Liver (tissue), 8 donors: ENCODE measurements at regions not wholly inside any gene's neighbourhood (a gene's known extent, or its start where the extent isn't known, plus 50 kb on each side); places are given as distances from the start of the nearest gene placed in this dataset.

Experiments used
- DNase-seq: peaks from one replicate; pipeline ENCODE4 v3.0.0-alpha.2; 2017; ENCODE audit warnings: low spot score
- H3K27ac ChIP-seq, 2 donors: one replicate each; pipeline ENCODE4 v1.7.0; 2013; ENCODE audit warnings: inconsistent platforms in 2 of 2, low read length in 2 of 2, control low read depth in 1 of 2, low read depth in 1 of 2, mild to moderate bottlenecking in 1 of 2
- H3K27me3 ChIP-seq, 4 donors: one replicate each; pipeline versions ENCODE4 v1.6.1 to v1.7.0; 2013; ENCODE audit warnings: low read length in 3 of 4, inconsistent platforms in 1 of 4, mild to moderate bottlenecking in 1 of 4, moderate library complexity in 1 of 4; ENCODE audit not compliant: control insufficient read depth in 4 of 4, insufficient read depth in 4 of 4
- H3K36me3 ChIP-seq, 4 donors: one replicate each; pipeline versions ENCODE4 v1.6.1 to v1.7.0; 2013; ENCODE audit warnings: low read length in 3 of 4, mild to moderate bottlenecking in 3 of 4, low read depth in 1 of 4, moderate library complexity in 1 of 4; ENCODE audit not compliant: control insufficient read depth in 4 of 4, insufficient read depth in 3 of 4
- H3K4me1 ChIP-seq, 4 donors: one replicate each; pipeline versions ENCODE4 v1.6.1 to v1.7.0; 2013; ENCODE audit warnings: low read length in 3 of 4, mild to moderate bottlenecking in 3 of 4, moderate library complexity in 1 of 4; ENCODE audit not compliant: control insufficient read depth in 4 of 4, insufficient read depth in 4 of 4
- H3K4me3 ChIP-seq, 3 donors: one replicate each; pipeline versions ENCODE4 v1.6.1 to v1.7.0; 2013; ENCODE audit warnings: low read length in 3 of 3, control low read depth in 1 of 3, low read depth in 1 of 3, mild to moderate bottlenecking in 1 of 3
- H3K9ac ChIP-seq, 2 donors: one replicate each; pipeline ENCODE4 v1.7.0; 2013; ENCODE audit warnings: low read length in 2 of 2, mild to moderate bottlenecking in 2 of 2, moderate library complexity in 2 of 2, control low read depth in 1 of 2, low read depth in 1 of 2
- H3K9me3 ChIP-seq, 4 donors: one replicate each; pipeline versions ENCODE4 v1.6.1 to v1.7.0; 2013; ENCODE audit warnings: low read length in 3 of 4; ENCODE audit not compliant: control insufficient read depth in 4 of 4
- ATF3 ChIP-seq: IDR thresholded peaks from 2 replicates; pipeline ENCODE4 v1.6.1; 2016; ENCODE audit warnings: antibody characterized with exemption
- CTCF ChIP-seq: fragments of 150-350 bp; IDR thresholded peaks from 2 replicates; pipeline ENCODE4 v1.5.1; 2017; ENCODE audit warnings: improper control_type of control experiment, low read depth, low read length; ENCODE audit not compliant: missing input control
- EGR1 ChIP-seq, 2 donors: IDR thresholded peaks; 2 replicates each; pipeline ENCODE4 v1.6.1; 2016 to 2018; ENCODE audit warnings: antibody characterized with exemption in 2 of 2, low read depth in 2 of 2
- FOXA1 ChIP-seq: IDR thresholded peaks from 2 replicates; pipeline ENCODE4 v1.6.1; 2016; ENCODE audit warnings: antibody characterized with exemption
- FOXA2 ChIP-seq: IDR thresholded peaks from 2 replicates; pipeline ENCODE4 v1.6.1; 2016; ENCODE audit warnings: antibody characterized with exemption
- HNF4A ChIP-seq, 2 donors: conservative IDR thresholded peaks; 2 replicates each; pipeline ENCODE4 v1.6.1; 2016; ENCODE audit warnings: antibody characterized with exemption in 2 of 2, mild to moderate bottlenecking in 2 of 2
- HNF4G ChIP-seq: IDR thresholded peaks from 2 replicates; pipeline ENCODE4 v1.6.1; 2016; ENCODE audit warnings: antibody characterized with exemption
- JUND ChIP-seq, 2 donors: IDR thresholded peaks; 2 replicates each; pipeline ENCODE4 v1.6.1; 2016; ENCODE audit warnings: antibody characterized with exemption in 2 of 2
- MAX ChIP-seq: IDR thresholded peaks from 2 replicates; pipeline ENCODE4 v1.6.1; 2016; ENCODE audit warnings: antibody characterized with exemption
- NR2F2 ChIP-seq: IDR thresholded peaks from 2 replicates; pipeline ENCODE4 v1.6.1; 2016; ENCODE audit warnings: antibody characterized with exemption
- RAD21 ChIP-seq, 2 donors: IDR thresholded peaks; 2 replicates each; pipeline ENCODE4 v1.6.1; 2016; ENCODE audit warnings: antibody characterized with exemption in 2 of 2, mild to moderate bottlenecking in 2 of 2
- REST ChIP-seq: IDR thresholded peaks from 2 replicates; pipeline ENCODE4 v1.6.1; 2016; ENCODE audit warnings: antibody characterized with exemption, mild to moderate bottlenecking
- RXRA ChIP-seq, 2 donors: IDR thresholded peaks; 2 replicates each; pipeline ENCODE4 v1.6.1; 2017 to 2018; ENCODE audit warnings: antibody characterized with exemption in 2 of 2, mild to moderate bottlenecking in 1 of 2
- SP1 ChIP-seq: IDR thresholded peaks from 2 replicates; pipeline ENCODE4 v1.6.1; 2018; ENCODE audit warnings: antibody characterized with exemption, mild to moderate bottlenecking
- YY1 ChIP-seq: IDR thresholded peaks from 2 replicates; pipeline ENCODE4 v1.6.1; 2016; ENCODE audit warnings: antibody characterized with exemption, mild to moderate bottlenecking
- WGBS: extraction: QIAGEN DNeasy Blood & Tissue Kit; methylation state at CpG from one replicate; pipeline ENCODE4 v1.1.7; 2013; 5-methylcytosine and 5-hydroxymethylcytosine counted together
- donor health status: healthy.
- donor health status: healthy.
- donor health status: healthy.
- donor health status: healthy.
- donor health status: healthy.

- Histone ChIP-seq H3K27ac (no peak overlapping the region), H3K36me3 (no peaks in the 10 kb centered on the region), H3K27me3 (no peaks in the 10 kb centered on the region), H3K9ac (no peak overlapping the region), H3K4me1 (peaks cover 0 to 8% (median 3%) of the 10 kb centered on the region in 4 donors), H3K4me3 (no peak overlapping the region), H3K9me3 (no peaks in the 10 kb centered on the region)
- TF ChIP-seq HNF4A (conservative IDR thresholded peaks at IDR 0.05) (no peak), FOXA1 (no peak), FOXA2 (no peak), JUND (IDR thresholded peaks at IDR 0.05) (no peak), ATF3 (no peak)
- DNase-seq, result no peak
- WGBS, result 83% methylated on average over 1 of the region's 1 CpG
Measured at GRCh38 chr2:149741646-149742045, 154.1 kb upstream of the MMADHC start.

GRCh38 chr2:149740490-149740889 is 152.9 kb upstream of the MMADHC start:
- no peak for TF ChIP-seq EGR1 (IDR thresholded peaks at IDR 0.05; ENCODE audit: low read depth in 2 of 2)
- H3K9ac ChIP-seq, result no peak overlapping the region
- no peak overlapping the region for H3K27ac ChIP-seq
- no peaks in the 10 kb centered on the region for H3K36me3 ChIP-seq
- DNase-seq, result no peak
- no peaks in the 10 kb centered on the region for H3K27me3 ChIP-seq
- H3K9me3 ChIP-seq, result no peaks in the 10 kb centered on the region
- H3K4me1 ChIP-seq, result peaks cover 0 to 8% (median 2%) of the 10 kb centered on the region in 4 donors
- H3K4me3 ChIP-seq, result no peak overlapping the region
- WGBS, result 89% methylated on average over 1 of the region's 1 CpG

- no peaks in the 10 kb centered on the region for H3K9me3 ChIP-seq
- H3K27me3 ChIP-seq, result no peaks in the 10 kb centered on the region
- no peak for DNase-seq
- H3K36me3 ChIP-seq, result no peaks in the 10 kb centered on the region
- WGBS, result 95% methylated on average over 4 of the region's 4 CpGs
- no peak overlapping the region for H3K9ac ChIP-seq
- H3K4me3 ChIP-seq, result no peak overlapping the region
- peaks cover 0 to 4% (median 0%) of the 10 kb centered on the region in 4 donors for H3K4me1 ChIP-seq
- TF ChIP-seq RAD21 (IDR thresholded peaks at IDR 0.05), result no peak
- no peak for TF ChIP-seq HNF4G
- no peak for TF ChIP-seq YY1
- no peak for TF ChIP-seq CTCF
- no peak for TF ChIP-seq JUND (IDR thresholded peaks at IDR 0.05)
- TF ChIP-seq NR2F2, result no peak
- no peak for TF ChIP-seq MAX
- H3K27ac ChIP-seq, result no peak overlapping the region
Measured at GRCh38 chr2:149739883-149740265, 152.3 kb upstream of the MMADHC start.

GRCh38 chr2:149739171-149739882 is 151.8 kb upstream of the MMADHC start:
- H3K9me3 ChIP-seq, result no peaks in the 10 kb centered on the region
- no peak for DNase-seq
- 95% methylated on average over 6 of the region's 6 CpGs for WGBS
- H3K27me3 ChIP-seq, result no peaks in the 10 kb centered on the region
- H3K4me3 ChIP-seq, result no peak overlapping the region
- no peak overlapping the region for H3K9ac ChIP-seq
- no peaks in the 10 kb centered on the region for H3K4me1 ChIP-seq
- TF ChIP-seq SP1 (no peak), YY1 (no peak), JUND (IDR thresholded peaks at IDR 0.05) (no peak), NR2F2 (no peak), RXRA (IDR thresholded peaks at IDR 0.05) (no peak), MAX (no peak), FOXA1 (no peak), RAD21 (IDR thresholded peaks at IDR 0.05) (no peak), EGR1 (IDR thresholded peaks at IDR 0.05; ENCODE audit: low read depth in 2 of 2) (no peak), FOXA2 (no peak), REST (no peak)
- H3K27ac ChIP-seq, result no peak overlapping the region
- no peaks in the 10 kb centered on the region for H3K36me3 ChIP-seq
